DOHH2 (cell line): ENCODE measurements at regions not wholly inside any gene's neighbourhood (a gene's known extent, or its start where the extent isn't known, plus 50 kb on each side); places are given as distances from the start of the nearest gene placed in this dataset.
"Not testable (repeated sequence)": the region's sequence is repeated elsewhere in the genome, so short reads cannot be mapped to it uniquely, and the experiment has no call there.

Experiments
- EZH2phosphoT487 ChIP-seq: fragments of 200-600 bp; sonication (generic); IDR thresholded peaks from 2 replicates; pipeline ENCODE4 v1.6.1; 2017; ENCODE audit warnings: borderline replicate concordance, mild to moderate bottlenecking, antibody characterized with exemption, low read length, moderate library complexity, mixed read lengths
- TF ChIP-seq, protein P1 (sequence below): fragments of 200-600 bp; sonication (generic); IDR thresholded peaks from one replicate; pipeline ENCODE4 v1.5.1; 2014; ENCODE audit warnings: antibody characterized with exemption, mild to moderate bottlenecking, low read depth, low read length; ENCODE audit not compliant: poor library complexity, severe bottlenecking

GRCh38 chr1:121079655-121080054, 104.5 kb downstream of the FAM72B start:
- TF ChIP-seq, protein P1, sequence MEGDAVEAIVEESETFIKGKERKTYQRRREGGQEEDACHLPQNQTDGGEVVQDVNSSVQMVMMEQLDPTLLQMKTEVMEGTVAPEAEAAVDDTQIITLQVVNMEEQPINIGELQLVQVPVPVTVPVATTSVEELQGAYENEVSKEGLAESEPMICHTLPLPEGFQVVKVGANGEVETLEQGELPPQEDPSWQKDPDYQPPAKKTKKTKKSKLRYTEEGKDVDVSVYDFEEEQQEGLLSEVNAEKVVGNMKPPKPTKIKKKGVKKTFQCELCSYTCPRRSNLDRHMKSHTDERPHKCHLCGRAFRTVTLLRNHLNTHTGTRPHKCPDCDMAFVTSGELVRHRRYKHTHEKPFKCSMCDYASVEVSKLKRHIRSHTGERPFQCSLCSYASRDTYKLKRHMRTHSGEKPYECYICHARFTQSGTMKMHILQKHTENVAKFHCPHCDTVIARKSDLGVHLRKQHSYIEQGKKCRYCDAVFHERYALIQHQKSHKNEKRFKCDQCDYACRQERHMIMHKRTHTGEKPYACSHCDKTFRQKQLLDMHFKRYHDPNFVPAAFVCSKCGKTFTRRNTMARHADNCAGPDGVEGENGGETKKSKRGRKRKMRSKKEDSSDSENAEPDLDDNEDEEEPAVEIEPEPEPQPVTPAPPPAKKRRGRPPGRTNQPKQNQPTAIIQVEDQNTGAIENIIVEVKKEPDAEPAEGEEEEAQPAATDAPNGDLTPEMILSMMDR = not testable (repeated sequence)
- TF ChIP-seq EZH2phosphoT487 = not testable (repeated sequence)
